DND-41 (cell line): ENCODE measurements at regions not wholly inside any gene's neighbourhood (a gene's known extent, or its start where the extent isn't known, plus 50 kb on each side); places are given as distances from the start of the nearest gene placed in this dataset.

Source experiments
- ATAC-seq: fragments of 200-7000 bp; cut with Tn5 transposase; 3 replicates; pipeline ENCODE4 v1.9.1; 2021; ENCODE audit warnings: low read depth; ENCODE audit not compliant: insufficient read depth
- DNase-seq: peaks from one replicate; pipeline ENCODE4 v3.0.0-alpha.2; 2020
- H2AFZ ChIP-seq: 2 replicates; pipeline ENCODE4 v1.6.0; 2012; ENCODE audit warnings: low read depth, low read length
- H3K27ac ChIP-seq: 2 replicates; pipeline ENCODE4 v1.5.1; 2012; ENCODE audit warnings: low read length, inconsistent platforms
- H3K27me3 ChIP-seq: fragments of 200-600 bp; sonication (generic); 2 replicates; pipeline ENCODE4 v1.6.0; 2012; ENCODE audit warnings: low read length, mild to moderate bottlenecking, inconsistent platforms; ENCODE audit not compliant: insufficient read depth, poor library complexity
- H3K36me3 ChIP-seq: 2 replicates; pipeline ENCODE4 v1.5.1; 2012; ENCODE audit warnings: low read length, inconsistent platforms; ENCODE audit not compliant: insufficient read depth
- H3K4me1 ChIP-seq: 2 replicates; pipeline ENCODE4 v1.5.1; 2012; ENCODE audit warnings: mild to moderate bottlenecking, low read length; ENCODE audit not compliant: insufficient read depth
- H3K4me2 ChIP-seq: 2 replicates; pipeline ENCODE4 v1.6.0; 2012; ENCODE audit warnings: mild to moderate bottlenecking, moderate library complexity, low read length, inconsistent platforms; ENCODE audit not compliant: insufficient read depth
- H3K4me3 ChIP-seq, 2 experiments: fragments of 200-600 bp in 1 of 2; shearing (Covaris generic) in 1 of 2; 2 replicates each; pipeline ENCODE4 v1.5.1; 2012 to 2016; ENCODE audit warnings: inconsistent platforms in 2 of 2, low read length in 2 of 2, mild to moderate bottlenecking in 2 of 2, low read depth in 1 of 2, moderate library complexity in 1 of 2
- H3K79me2 ChIP-seq: 2 replicates; pipeline ENCODE4 v1.6.0; 2012; ENCODE audit warnings: low read length, inconsistent platforms; ENCODE audit not compliant: insufficient read depth
- H3K9ac ChIP-seq: 2 replicates; pipeline ENCODE4 v1.6.0; 2012; ENCODE audit warnings: low read depth, mild to moderate bottlenecking, inconsistent platforms, low read length, moderate library complexity
- H3K9me3 ChIP-seq: 2 replicates; pipeline ENCODE4 v1.5.1; 2012; ENCODE audit warnings: low read length, moderate library complexity, mild to moderate bottlenecking, inconsistent platforms; ENCODE audit not compliant: insufficient read depth, severe bottlenecking
- H4K20me1 ChIP-seq: 2 replicates; pipeline ENCODE4 v1.6.0; 2012; ENCODE audit warnings: low read length; ENCODE audit not compliant: insufficient read depth
- EZH2 ChIP-seq: IDR thresholded peaks from 3 replicates; pipeline ENCODE4 v1.6.1; 2012; ENCODE audit warnings: borderline replicate concordance, low read depth, mild to moderate bottlenecking, moderate library complexity, low read length, inconsistent platforms; ENCODE audit not compliant: severe bottlenecking
- TF ChIP-seq, protein P1 (sequence below): IDR thresholded peaks from 2 replicates; pipeline ENCODE4 v1.5.1; 2012; ENCODE audit warnings: borderline replicate concordance, low read length, moderate library complexity, mild to moderate bottlenecking; ENCODE audit not compliant: poor library complexity, severe bottlenecking; ENCODE audit errors: extremely low read depth

DNA sequence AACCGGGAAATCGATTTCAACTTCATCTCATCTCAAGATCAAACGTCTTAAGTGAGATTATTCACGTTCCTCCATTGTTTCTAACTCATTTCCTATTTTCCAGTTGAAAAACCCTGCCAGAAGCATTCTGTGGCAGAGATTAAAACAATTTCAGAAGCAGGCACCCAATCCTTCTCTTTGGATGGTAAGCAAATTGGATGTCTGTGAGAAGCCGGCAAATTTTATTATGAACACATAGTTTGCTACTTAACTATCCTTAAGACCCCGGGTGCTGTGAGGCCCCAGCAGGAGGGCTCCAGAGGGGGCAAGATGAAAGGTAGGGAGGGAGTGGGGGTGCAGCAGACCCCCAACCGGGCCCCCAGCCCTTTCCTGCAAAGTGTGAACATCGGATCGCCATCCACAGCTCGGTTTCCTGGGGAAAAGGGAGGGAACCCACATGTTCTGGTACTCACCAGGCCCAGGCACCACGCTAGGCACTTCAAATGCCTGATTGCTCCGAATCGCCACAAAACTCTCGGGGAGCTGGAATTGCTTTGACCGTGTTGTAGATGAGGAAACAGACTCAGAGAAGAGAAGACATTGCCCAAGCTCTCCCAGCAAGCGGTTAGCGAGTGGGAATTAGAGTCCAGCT, 167.1 kb upstream of the MVB12B start:
- Histone ChIP-seq H3K36me3 (no peaks in the 10 kb centered on the region), H3K4me3 (no peak overlapping the region), H2AFZ (no peak overlapping the region), H3K9ac (no peak overlapping the region), H3K4me2 (no peak overlapping the region), H4K20me1 (no peaks in the 10 kb centered on the region), H3K27me3 (no peaks in the 10 kb centered on the region), H3K9me3 (no peaks in the 10 kb centered on the region), H3K4me1 (no peaks in the 10 kb centered on the region), H3K27ac (no peak overlapping the region), H3K79me2 (no peaks in the 10 kb centered on the region)
- DNase-seq (no peak), ATAC-seq (no peak)
- TF ChIP-seq, protein P1, sequence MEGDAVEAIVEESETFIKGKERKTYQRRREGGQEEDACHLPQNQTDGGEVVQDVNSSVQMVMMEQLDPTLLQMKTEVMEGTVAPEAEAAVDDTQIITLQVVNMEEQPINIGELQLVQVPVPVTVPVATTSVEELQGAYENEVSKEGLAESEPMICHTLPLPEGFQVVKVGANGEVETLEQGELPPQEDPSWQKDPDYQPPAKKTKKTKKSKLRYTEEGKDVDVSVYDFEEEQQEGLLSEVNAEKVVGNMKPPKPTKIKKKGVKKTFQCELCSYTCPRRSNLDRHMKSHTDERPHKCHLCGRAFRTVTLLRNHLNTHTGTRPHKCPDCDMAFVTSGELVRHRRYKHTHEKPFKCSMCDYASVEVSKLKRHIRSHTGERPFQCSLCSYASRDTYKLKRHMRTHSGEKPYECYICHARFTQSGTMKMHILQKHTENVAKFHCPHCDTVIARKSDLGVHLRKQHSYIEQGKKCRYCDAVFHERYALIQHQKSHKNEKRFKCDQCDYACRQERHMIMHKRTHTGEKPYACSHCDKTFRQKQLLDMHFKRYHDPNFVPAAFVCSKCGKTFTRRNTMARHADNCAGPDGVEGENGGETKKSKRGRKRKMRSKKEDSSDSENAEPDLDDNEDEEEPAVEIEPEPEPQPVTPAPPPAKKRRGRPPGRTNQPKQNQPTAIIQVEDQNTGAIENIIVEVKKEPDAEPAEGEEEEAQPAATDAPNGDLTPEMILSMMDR = no peak
- TF ChIP-seq EZH2 = no peak

- DNase-seq = no peak
- no peak for ATAC-seq
Observed at GRCh38 chr9:126160067-126160853, 166.4 kb upstream of the MVB12B start.

GRCh38 chr9:126160854-126161329, 165.7 kb upstream of the MVB12B start:
- TF ChIP-seq, protein P1 = no peak
- no peak for TF ChIP-seq EZH2

More at GRCh38 chr9:126160067-126160853, 166.4 kb upstream of the MVB12B start:
- Histone ChIP-seq H3K4me3 (no peak overlapping the region), H3K4me1 (no peaks in the 10 kb centered on the region), H3K36me3 (no peaks in the 10 kb centered on the region), H3K9ac (no peak overlapping the region), H3K9me3 (no peaks in the 10 kb centered on the region), H3K27me3 (no peaks in the 10 kb centered on the region), H3K79me2 (no peaks in the 10 kb centered on the region), H2AFZ (no peak overlapping the region), H3K27ac (no peak overlapping the region), H4K20me1 (no peaks in the 10 kb centered on the region), H3K4me2 (no peak overlapping the region)
- TF ChIP-seq EZH2 = no peak
- TF ChIP-seq, protein P1 = no peak

More at GRCh38 chr9:126160854-126161329, 165.7 kb upstream of the MVB12B start:
- no peaks in the 10 kb centered on the region for H3K4me1 ChIP-seq
- no peak overlapping the region for H3K9ac ChIP-seq
- no peak overlapping the region for H3K4me3 ChIP-seq
- H3K4me2 ChIP-seq = no peak overlapping the region
- no peak overlapping the region for H2AFZ ChIP-seq
- no peak for ATAC-seq
- H3K27me3 ChIP-seq = no peaks in the 10 kb centered on the region
- H3K79me2 ChIP-seq = no peaks in the 10 kb centered on the region
- no peaks in the 10 kb centered on the region for H3K36me3 ChIP-seq
- H3K9me3 ChIP-seq = no peaks in the 10 kb centered on the region
- no peak overlapping the region for H3K27ac ChIP-seq
- H4K20me1 ChIP-seq = no peaks in the 10 kb centered on the region
- no peak for DNase-seq
